ENCODE measurements at regions not wholly inside any gene's neighbourhood (a gene's known extent, or its start where the extent isn't known, plus 50 kb on each side); places are given as distances from the start of the nearest gene placed in this dataset.
A peak's percentile ranks its signal among the peaks of the same experiment; 100 is the strongest.

DNA sequence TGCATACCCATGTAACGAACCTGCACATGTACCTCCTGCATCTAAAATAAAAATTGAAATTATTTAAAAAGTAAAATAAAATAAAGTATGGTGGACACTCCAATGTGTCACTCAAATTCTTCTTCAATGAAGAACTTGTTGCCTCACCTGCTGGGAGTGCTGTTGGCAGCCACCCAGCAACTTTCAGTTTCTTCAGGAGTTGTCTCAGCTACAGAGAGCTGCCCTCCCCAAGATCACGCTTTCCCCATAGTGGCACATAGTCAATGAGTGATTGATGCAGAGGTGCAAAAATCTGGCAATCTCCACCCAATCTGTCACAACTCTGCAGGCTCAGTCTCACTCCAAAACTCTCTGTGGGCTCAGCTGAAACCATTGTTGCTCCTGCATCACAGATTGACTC is 92.3 kb upstream of the C11orf87 start:
- no peak overlapping the region for H3K4me3 ChIP-seq (replicated peaks in 1 of 2; ENCODE audit: low read depth in 2 of 2, low read length in 2 of 2)
- TF ChIP-seq, protein P1, sequence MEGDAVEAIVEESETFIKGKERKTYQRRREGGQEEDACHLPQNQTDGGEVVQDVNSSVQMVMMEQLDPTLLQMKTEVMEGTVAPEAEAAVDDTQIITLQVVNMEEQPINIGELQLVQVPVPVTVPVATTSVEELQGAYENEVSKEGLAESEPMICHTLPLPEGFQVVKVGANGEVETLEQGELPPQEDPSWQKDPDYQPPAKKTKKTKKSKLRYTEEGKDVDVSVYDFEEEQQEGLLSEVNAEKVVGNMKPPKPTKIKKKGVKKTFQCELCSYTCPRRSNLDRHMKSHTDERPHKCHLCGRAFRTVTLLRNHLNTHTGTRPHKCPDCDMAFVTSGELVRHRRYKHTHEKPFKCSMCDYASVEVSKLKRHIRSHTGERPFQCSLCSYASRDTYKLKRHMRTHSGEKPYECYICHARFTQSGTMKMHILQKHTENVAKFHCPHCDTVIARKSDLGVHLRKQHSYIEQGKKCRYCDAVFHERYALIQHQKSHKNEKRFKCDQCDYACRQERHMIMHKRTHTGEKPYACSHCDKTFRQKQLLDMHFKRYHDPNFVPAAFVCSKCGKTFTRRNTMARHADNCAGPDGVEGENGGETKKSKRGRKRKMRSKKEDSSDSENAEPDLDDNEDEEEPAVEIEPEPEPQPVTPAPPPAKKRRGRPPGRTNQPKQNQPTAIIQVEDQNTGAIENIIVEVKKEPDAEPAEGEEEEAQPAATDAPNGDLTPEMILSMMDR (IDR thresholded peaks at IDR 0.05; ENCODE audit: low read depth, low read length), result no peak
- DNase-seq (ENCODE audit: low read depth in 2 of 2), result no peak

DNA sequence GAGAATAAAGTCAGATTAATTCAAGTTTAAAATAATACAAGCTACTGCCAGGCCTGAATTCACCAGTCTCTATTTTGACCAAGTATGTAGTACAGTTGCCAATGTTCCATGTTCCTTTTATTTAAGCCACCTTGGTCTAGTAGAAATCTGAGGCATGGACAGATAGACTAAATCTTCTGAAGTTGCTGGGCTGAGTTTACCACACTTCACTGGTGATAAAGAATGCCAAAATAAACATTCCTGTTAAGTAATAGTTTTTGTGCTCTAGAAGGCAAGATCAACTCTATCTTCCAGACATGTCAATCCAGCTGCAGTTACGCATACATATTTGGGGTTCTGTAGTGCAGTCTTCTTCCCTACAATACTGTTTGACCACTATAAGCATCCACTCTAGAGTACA is 83.9 kb upstream of the C11orf87 start:
- peak in 1 of 2 donors; percentile 25 for DNase-seq (ENCODE audit: low read depth in 2 of 2)

DNA sequence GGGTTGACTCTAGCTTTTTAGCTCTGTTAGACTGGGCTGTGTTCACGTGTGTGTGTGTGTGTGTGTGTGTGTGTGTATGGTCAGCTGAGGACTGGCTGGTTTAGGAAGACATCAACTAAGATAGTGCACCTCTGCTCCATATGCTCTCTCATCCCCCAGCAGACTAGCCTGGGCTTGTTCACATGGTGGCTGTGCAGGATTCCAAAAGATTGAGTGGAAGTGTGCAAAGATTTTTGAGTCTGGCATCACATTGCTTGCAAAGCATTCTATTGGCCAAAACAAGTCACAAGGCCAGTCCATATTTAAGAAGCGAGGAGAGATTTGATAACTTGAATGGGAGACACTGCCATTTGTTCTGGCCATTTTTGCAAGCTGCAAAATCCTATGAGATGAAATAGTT is 79.7 kb upstream of the C11orf87 start:
- H3K4me3 ChIP-seq (replicated peaks in 1 of 2; ENCODE audit: low read depth in 2 of 2, low read length in 2 of 2), result no peak overlapping the region
- TF ChIP-seq, protein P1 (IDR thresholded peaks at IDR 0.05; ENCODE audit: low read depth, low read length), result no peak
- no peak for DNase-seq (ENCODE audit: low read depth in 2 of 2)

More for the DNA sequence above, 83.9 kb upstream of the C11orf87 start:
- TF ChIP-seq, protein P1 (IDR thresholded peaks at IDR 0.05; ENCODE audit: low read depth, low read length), result no peak
- no peak overlapping the region for H3K4me3 ChIP-seq (replicated peaks in 1 of 2; ENCODE audit: low read depth in 2 of 2, low read length in 2 of 2)

DNA sequence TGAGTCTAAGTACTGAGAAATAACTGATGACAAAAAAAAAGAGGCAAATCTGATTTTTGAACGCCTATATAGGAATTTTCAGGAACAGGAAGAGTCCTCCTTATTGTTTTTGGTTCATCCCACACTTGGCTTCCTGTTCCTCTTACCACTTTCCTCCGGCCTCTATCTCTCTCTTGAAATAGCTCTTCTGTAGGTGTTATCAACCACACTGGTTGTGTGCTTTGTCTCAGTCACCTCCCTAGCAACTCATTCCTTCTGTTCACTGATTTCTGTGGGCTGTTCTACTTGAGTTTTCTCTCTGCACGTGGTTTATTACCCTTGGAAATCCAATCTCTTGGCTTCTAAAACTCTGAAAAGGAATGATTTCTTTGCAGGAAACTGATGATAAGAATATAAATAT is 78.7 kb upstream of the C11orf87 start:
- TF ChIP-seq, protein P1 (IDR thresholded peaks at IDR 0.05; ENCODE audit: low read depth, low read length), result no peak
- H3K4me3 ChIP-seq (replicated peaks in 1 of 2; ENCODE audit: low read depth in 2 of 2, low read length in 2 of 2), result no peak overlapping the region
- no peak for DNase-seq (ENCODE audit: low read depth in 2 of 2)

DNA sequence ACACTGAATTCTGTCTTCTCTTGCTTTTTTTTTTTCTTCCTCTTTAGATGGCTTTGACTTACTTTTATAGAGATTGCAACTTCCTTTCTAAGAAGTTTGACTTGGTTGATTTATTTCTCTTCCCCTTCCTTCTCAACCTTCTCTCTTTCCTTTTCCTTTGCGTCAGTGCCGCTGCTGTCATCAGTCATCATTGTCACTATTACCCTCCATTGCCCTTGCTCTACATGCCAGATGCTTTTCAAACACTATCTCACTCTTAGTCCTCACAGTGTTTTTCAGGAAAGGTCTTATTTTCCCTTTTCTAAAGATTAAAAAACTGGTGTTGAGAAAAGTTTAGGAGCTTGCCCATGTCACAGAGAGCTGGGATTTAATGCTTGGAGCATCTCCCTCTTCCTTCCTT is 74.7 kb upstream of the C11orf87 start:
- DNase-seq (ENCODE audit: low read depth in 2 of 2), result no peak
- H3K4me3 ChIP-seq (replicated peaks in 1 of 2; ENCODE audit: low read depth in 2 of 2, low read length in 2 of 2), result no peak overlapping the region
- TF ChIP-seq, protein P1 (IDR thresholded peaks at IDR 0.05; ENCODE audit: low read depth, low read length), result no peak

DNA sequence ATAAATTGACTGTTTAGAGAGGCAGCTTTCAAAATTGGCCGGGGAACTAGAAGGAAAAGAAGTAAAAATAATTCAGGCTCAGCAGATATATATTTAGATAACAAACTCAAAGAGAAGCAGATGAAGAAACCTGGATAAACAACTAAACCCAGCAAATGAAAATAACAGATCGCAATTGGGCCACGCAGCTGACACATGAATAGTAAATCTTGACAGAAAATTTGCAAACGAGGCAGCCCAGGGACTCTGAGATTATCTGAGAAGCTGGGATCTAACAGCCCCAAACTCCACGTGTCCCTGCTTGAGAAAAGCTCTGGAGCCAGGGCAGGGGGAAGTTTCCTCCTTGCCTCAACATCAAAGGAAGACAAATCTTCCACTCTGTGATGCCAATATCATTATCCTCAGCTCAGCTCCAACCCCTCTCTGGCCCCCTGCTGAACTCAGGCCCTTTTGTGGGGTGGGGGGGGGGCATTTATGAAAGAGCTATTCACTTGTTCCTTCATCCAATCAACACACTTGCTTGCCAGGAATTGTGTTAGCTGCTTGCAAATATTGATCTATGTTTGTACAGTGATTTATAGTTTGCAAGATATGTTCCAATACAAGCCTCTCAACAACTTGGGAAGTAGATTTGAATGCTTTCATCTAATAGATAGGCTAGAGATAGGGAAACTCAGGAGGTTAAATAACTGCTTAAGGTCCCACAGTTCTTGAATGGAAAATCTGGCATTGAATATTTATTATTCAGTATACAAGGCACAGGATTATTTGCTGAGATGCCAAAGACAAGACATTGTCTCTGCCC is 72.5 kb upstream of the C11orf87 start:
- DNase-seq (ENCODE audit: low read depth in 2 of 2), result no peak
- no peak overlapping the region for H3K4me3 ChIP-seq (replicated peaks in 1 of 2; ENCODE audit: low read depth in 2 of 2, low read length in 2 of 2)
- TF ChIP-seq, protein P1 (IDR thresholded peaks at IDR 0.05; ENCODE audit: low read depth, low read length), result no peak

All from cardiac fibroblast (primary cell).